Kidney (tissue), 13 donors: ENCODE measurements at regions not wholly inside any gene's neighbourhood (a gene's known extent, or its start where the extent isn't known, plus 50 kb on each side); places are given as distances from the start of the nearest gene placed in this dataset.

Experiments used
- DNase-seq, 5 donors: peaks; one replicate each; pipeline ENCODE4 v3.0.0-alpha.2; 2013 to 2020
- FAIRE-seq: peaks from 2 replicates; lab custom pipeline; 2012; peaks lifted over from hg19 to GRCh38; lab: Jason Lieb, UNC
- H3K27ac ChIP-seq, 2 donors: one replicate each; pipeline ENCODE4 v1.7.0; 2013; ENCODE audit warnings: low read depth in 2 of 2, low read length in 2 of 2, inconsistent platforms in 1 of 2
- H3K27me3 ChIP-seq: one replicate; pipeline ENCODE4 v1.7.1; 2013; ENCODE audit warnings: low read length, inconsistent platforms; ENCODE audit not compliant: control insufficient read depth, insufficient read depth
- H3K36me3 ChIP-seq, 3 donors: one replicate each; pipeline versions ENCODE4 v1.7.0 to v1.7.1; 2013; ENCODE audit warnings: low read length in 3 of 3, control low read depth in 1 of 3, inconsistent platforms in 1 of 3; ENCODE audit not compliant: insufficient read depth in 3 of 3, control insufficient read depth in 2 of 3
- H3K4me1 ChIP-seq, 3 donors: one replicate each; pipeline versions ENCODE4 v1.7.0 to v1.7.1; 2013; ENCODE audit warnings: low read length in 3 of 3, inconsistent platforms in 1 of 3, low read depth in 1 of 3; ENCODE audit not compliant: control insufficient read depth in 2 of 3, insufficient read depth in 2 of 3
- H3K4me3 ChIP-seq, 3 donors: one replicate each; pipeline versions ENCODE4 v1.7.0 to v1.8.1; 2013; ENCODE audit warnings: low read length in 3 of 3, control low read depth in 1 of 3, inconsistent platforms in 1 of 3
- H3K9ac ChIP-seq, 3 donors: one replicate each; pipeline versions ENCODE4 v1.7.0 to v1.7.1; 2013; ENCODE audit warnings: low read length in 3 of 3, control low read depth in 1 of 3, inconsistent platforms in 1 of 3
- H3K9me3 ChIP-seq, 3 donors: one replicate each; pipeline versions ENCODE4 v1.7.0 to v1.7.1; 2013; ENCODE audit warnings: low read length in 3 of 3, control low read depth in 1 of 3, inconsistent platforms in 1 of 3; ENCODE audit not compliant: control insufficient read depth in 2 of 3, insufficient read depth in 1 of 3
- CTCF ChIP-seq: IDR thresholded peaks from 3 replicates; pipeline ENCODE4 v1.5.1; 2012; ENCODE audit warnings: mild to moderate bottlenecking, moderate library complexity, borderline replicate concordance; ENCODE audit not compliant: insufficient read depth; ENCODE audit errors: extremely low read depth
- intact Hi-C: fragments of 100-400 bp; cut with DNase I; formaldehyde crosslinking; loops from one replicate; pipeline ENCODE4 v1.11.1; 2022
- donor health status: control.
- donor health status: control.
- donor health status: control.
- donor health status: control.
- donor health status: control.
- donor health status: DM: yes; HTN: yes; CAD: no.
- donor health status: Normal renal cell carcinoma (clear cell type).

DNA sequence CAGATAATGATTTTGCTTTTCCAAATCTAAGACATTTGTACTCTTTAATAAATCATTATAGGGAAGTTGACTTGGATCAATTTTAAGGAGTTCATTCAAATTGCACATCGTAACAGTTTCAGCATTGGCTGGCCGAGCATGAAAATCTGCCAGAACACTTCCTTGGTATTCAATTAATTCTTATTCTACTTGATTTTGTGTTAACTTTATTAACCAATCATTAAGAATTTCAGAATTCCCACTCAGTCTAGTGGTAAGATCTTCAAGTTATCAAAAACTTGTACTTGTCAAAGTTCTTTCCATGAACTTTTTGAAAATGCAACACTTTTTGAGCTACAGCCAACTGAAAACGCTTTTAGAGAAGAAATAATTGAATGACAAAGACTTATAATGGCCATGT is 565.8 kb downstream of the TLE1 start:
- no peaks in the 10 kb centered on the region for H3K36me3 ChIP-seq
- intact Hi-C loops: no loop called here
- FAIRE-seq: no peak

GRCh38 chr9:81122749-81123148 is 566.6 kb downstream of the TLE1 start:
- intact Hi-C loops: no loop called here
- Histone ChIP-seq H3K4me3 (no peak overlapping the region), H3K27ac (no peak overlapping the region), H3K9ac (no peak overlapping the region), H3K27me3 (no peaks in the 10 kb centered on the region), H3K36me3 (no peaks in the 10 kb centered on the region), H3K9me3 (no peaks in the 10 kb centered on the region), H3K4me1 (no peaks in the 10 kb centered on the region)
- FAIRE-seq (no peak), DNase-seq (no peak)
- no peak for TF ChIP-seq CTCF

More for the DNA sequence above, 565.8 kb downstream of the TLE1 start:
- no peak for DNase-seq
- H3K4me1 ChIP-seq: no peaks in the 10 kb centered on the region
- no peak overlapping the region for H3K27ac ChIP-seq
- no peak overlapping the region for H3K4me3 ChIP-seq
- H3K27me3 ChIP-seq: no peaks in the 10 kb centered on the region
- no peak for TF ChIP-seq CTCF
- no peak overlapping the region for H3K9ac ChIP-seq
- no peaks in the 10 kb centered on the region for H3K9me3 ChIP-seq

GRCh38 chr9:81119591-81119990 is 569.8 kb downstream of the TLE1 start:
- no peak for FAIRE-seq
- no peak overlapping the region for H3K9ac ChIP-seq
- no peaks in the 10 kb centered on the region for H3K36me3 ChIP-seq
- H3K27me3 ChIP-seq: no peaks in the 10 kb centered on the region
- no peak overlapping the region for H3K27ac ChIP-seq
- H3K4me1 ChIP-seq: peaks cover 0 to 6% (median 0%) of the 10 kb centered on the region in 3 donors
- intact Hi-C loops: no loop called here
- TF ChIP-seq CTCF: no peak
- H3K9me3 ChIP-seq: no peaks in the 10 kb centered on the region
- no peak for DNase-seq
- no peak overlapping the region for H3K4me3 ChIP-seq

GRCh38 chr9:81118416-81118815 is 570.9 kb downstream of the TLE1 start:
- intact Hi-C loops: no loop called here
- no peak for FAIRE-seq
- no peak for TF ChIP-seq CTCF

More at GRCh38 chr9:81118416-81118815, 570.9 kb downstream of the TLE1 start:
- Histone ChIP-seq H3K4me3 (no peak overlapping the region), H3K27me3 (no peaks in the 10 kb centered on the region), H3K27ac (no peak overlapping the region), H3K4me1 (peaks cover 0 to 6% (median 0%) of the 10 kb centered on the region in 3 donors), H3K9me3 (no peaks in the 10 kb centered on the region), H3K9ac (no peak overlapping the region), H3K36me3 (no peaks in the 10 kb centered on the region)
- DNase-seq: no peak
